ENCODE measurements at regions not wholly inside any gene's neighbourhood (a gene's known extent, or its start where the extent isn't known, plus 50 kb on each side); places are given as distances from the start of the nearest gene placed in this dataset.

DNA sequence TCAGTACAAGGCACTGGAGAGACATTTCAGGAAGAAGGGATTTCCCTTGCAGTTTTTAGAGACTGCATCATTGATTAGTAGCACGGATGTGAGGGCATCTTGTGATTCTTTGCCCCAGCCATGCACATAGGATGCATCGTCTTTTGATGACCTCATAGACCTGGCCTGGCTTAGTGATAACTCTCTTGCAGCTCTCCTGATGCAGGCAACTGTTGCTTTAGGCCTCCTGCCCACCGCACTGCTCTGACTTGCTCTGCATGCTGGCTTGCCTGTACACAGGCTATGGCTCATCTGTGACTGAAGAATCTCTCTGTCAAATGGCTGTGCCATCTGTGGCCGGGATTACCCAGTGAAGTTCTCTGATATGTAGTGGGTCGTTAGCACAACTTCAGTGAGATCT is 207.7 kb upstream of the PTCHD4 start:
- TF ChIP-seq CTCF (IDR thresholded peaks at IDR 0.05; ENCODE audit: low read length) (no peak), EZH2 (IDR thresholded peaks at IDR 0.05; ENCODE audit: borderline replicate concordance, low read length) (no peak)

All from OCI-LY1 (cell line).